Activated T-cell treated with anti-CD3 and anti-CD28 coated beads for 24 hours (primary cell): ENCODE measurements at regions not wholly inside any gene's neighbourhood (a gene's known extent, or its start where the extent isn't known, plus 50 kb on each side); places are given as distances from the start of the nearest gene placed in this dataset.

Experiments
- DNase-seq: peaks from one replicate; pipeline ENCODE4 v3.0.0-alpha.2; 2020; ENCODE audit warnings: low read depth

GRCh38 chr9:87824216-87824875 lies 58.3 kb upstream of the SPATA31E1 start:
- no peak for DNase-seq

DNA sequence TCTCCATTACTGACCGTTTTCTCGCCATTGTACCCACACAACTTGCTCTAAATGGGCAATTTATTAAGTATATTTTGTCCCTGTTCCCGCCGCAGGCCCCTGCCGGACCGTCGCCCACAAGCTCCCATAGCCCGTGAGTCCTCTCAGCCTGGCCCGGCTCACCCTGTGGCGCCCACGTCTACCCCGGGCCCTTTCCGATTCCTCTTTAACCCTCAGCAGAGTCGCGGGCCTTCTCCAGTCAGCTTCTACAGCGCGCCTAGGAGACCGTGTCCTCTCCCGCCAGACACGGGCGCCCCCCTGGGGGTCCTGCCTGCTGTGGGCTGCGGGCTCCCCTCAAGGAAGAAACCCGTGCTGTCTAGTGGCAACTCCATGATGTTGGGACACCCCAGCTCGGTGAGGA lies 57.8 kb upstream of the SPATA31E1 start:
- DNase-seq: no peak

DNA sequence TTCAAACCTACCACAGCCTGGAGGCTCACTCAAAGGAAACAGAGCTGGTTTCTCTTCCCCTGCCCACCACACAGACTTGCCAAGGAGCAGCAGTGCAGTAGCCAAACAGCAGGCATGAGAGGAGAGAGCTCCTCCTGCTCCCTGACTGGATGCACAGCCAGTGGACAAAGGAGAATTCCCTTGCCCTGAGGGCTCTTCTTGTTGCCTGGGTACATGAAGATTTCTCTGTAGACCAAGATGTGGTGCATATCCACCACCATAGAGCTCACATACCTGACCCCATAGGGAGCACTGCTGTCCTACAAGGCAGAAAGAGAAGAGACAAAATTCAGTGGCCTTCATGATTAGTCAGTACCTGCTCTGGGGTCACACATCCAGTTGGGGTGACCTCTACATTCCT lies 56.3 kb upstream of the SPATA31E1 start:
- DNase-seq: no peak

DNA sequence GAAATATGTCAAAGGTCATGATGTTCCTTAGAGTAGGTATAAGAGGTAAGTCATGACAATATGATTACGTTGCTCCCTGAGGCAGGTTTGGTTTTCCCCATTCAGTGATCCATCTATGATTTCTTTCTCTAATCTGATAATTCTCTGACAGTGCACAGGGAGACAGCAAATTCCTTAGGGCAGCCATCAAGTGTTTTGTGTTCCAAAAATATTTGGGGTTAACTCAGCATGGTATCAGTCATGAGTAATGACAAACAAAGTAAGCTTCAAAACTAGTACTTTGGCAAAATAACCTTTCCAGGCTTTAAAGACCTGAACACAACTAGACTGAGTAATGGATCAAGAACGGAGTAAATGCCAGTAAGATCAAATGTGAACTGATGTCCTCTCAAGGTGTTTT lies 55.3 kb upstream of the SPATA31E1 start:
- DNase-seq: no peak

DNA sequence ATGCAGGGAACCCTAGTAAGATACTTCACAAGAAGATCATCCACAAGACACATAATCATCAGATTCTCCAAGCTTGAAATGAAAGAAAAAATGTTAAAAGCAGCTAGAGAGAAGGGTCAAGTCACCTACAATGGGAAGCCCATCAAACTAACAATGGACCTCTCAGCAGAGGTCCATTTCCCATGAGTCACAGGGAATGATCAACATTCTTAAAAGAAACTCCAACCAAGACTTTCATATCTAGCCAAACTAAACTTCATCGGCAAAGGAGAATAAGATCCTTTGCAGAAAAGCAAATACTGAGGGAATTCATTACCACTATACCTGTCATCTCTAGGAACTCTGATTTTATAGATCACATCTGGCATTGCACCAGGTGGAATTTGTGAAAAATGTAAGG lies 52.9 kb upstream of the SPATA31E1 start:
- DNase-seq: no peak

DNA sequence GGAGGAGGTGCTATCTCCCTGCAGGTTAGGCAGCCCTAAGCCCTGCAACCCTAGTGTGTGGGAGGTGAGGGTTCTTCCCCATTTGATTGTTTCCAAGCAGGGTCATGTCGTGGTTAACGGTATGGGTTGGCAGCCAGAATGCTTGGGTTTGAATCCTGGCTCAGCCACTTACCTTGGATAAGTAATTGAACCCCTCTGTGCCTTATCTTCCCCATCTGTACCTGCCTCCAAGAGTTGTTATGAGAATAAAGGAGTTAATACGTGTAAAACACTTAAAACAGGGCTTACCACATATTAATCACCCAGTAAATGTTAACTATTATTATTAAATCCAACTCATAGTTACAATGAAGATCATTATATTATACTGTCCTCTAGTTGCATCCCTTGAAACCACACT lies 52.2 kb upstream of the SPATA31E1 start:
- no peak for DNase-seq

- no peak for DNase-seq
Measured at GRCh38 chr9:87831159-87831558, 51.5 kb upstream of the SPATA31E1 start.
